ENCODE measurements at regions not wholly inside any gene's neighbourhood (a gene's known extent, or its start where the extent isn't known, plus 50 kb on each side); places are given as distances from the start of the nearest gene placed in this dataset.

GRCh38 chr1:4600615-4601460, 53.6 kb upstream of the AJAP1 start:
- no peak for DNase-seq

GRCh38 chr1:4601941-4602340, 52.5 kb upstream of the AJAP1 start:
- DNase-seq, result no peak

GRCh38 chr1:4602462-4603294, 51.7 kb upstream of the AJAP1 start:
- no peak for DNase-seq

GRCh38 chr1:4603295-4604110, 50.9 kb upstream of the AJAP1 start:
- DNase-seq, result peak; percentile 84
